HL-60 (cell line): ENCODE measurements at regions not wholly inside any gene's neighbourhood (a gene's known extent, or its start where the extent isn't known, plus 50 kb on each side); places are given as distances from the start of the nearest gene placed in this dataset.

Source experiments
- POLR2AphosphoS5 ChIP-seq: IDR thresholded peaks from 2 replicates; pipeline ENCODE4 v1.6.1; 2012; ENCODE audit warnings: low read depth
- SPI1 ChIP-seq: IDR thresholded peaks from 2 replicates; pipeline ENCODE4 v1.6.1; 2012; ENCODE audit warnings: low read depth, mild to moderate bottlenecking, borderline replicate concordance
- TF ChIP-seq, protein P1 (sequence below): IDR thresholded peaks from one replicate; pipeline ENCODE4 v1.5.1; 2011; ENCODE audit warnings: low read length, control low read depth, inconsistent platforms; ENCODE audit not compliant: insufficient read depth

DNA sequence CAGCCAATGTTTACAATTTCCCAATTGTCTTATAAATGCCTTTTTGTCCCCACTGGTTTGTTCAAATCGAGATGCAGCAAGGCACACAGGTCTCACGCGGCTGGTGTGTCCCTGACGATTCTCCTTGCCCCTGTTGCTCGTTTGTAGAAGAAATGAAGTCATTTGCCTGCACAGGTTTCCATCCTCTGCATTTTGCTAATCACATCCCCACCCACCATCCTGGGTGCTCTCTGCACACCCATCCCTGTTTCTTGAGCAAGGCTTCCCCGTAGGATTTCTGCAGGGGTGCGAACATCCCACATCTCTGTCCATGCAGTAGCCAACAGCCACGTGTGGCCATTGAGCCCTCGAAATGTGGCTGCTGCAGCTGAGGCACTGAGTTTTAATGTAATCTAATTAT is 59.8 kb upstream of the SOX1 start:
- TF ChIP-seq, protein P1, sequence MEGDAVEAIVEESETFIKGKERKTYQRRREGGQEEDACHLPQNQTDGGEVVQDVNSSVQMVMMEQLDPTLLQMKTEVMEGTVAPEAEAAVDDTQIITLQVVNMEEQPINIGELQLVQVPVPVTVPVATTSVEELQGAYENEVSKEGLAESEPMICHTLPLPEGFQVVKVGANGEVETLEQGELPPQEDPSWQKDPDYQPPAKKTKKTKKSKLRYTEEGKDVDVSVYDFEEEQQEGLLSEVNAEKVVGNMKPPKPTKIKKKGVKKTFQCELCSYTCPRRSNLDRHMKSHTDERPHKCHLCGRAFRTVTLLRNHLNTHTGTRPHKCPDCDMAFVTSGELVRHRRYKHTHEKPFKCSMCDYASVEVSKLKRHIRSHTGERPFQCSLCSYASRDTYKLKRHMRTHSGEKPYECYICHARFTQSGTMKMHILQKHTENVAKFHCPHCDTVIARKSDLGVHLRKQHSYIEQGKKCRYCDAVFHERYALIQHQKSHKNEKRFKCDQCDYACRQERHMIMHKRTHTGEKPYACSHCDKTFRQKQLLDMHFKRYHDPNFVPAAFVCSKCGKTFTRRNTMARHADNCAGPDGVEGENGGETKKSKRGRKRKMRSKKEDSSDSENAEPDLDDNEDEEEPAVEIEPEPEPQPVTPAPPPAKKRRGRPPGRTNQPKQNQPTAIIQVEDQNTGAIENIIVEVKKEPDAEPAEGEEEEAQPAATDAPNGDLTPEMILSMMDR = no peak
- TF ChIP-seq POLR2AphosphoS5 = no peak
- TF ChIP-seq SPI1 = no peak
